H1 (cell line): ENCODE measurements at regions not wholly inside any gene's neighbourhood (a gene's known extent, or its start where the extent isn't known, plus 50 kb on each side); places are given as distances from the start of the nearest gene placed in this dataset.

ENCODE experiments used
- CTCF ChIA-PET: fragments of 300-600 bp; sonication (Branson Sonifier 250); formaldehyde crosslinking; loops from one replicate; lab custom pipeline; 2021; ENCODE audit not compliant: partially characterized antibody; lab: Charles Lee
- POLR2A ChIA-PET: fragments of 300-600 bp; sonication (Branson Sonifier 250); formaldehyde crosslinking; loops from one replicate; lab custom pipeline; 2021; ENCODE audit warnings: inconsistent platforms; ENCODE audit not compliant: partially characterized antibody; lab: Charles Lee
- DNase-seq, 2 experiments: peaks; one replicate each; pipeline versions ENCODE4 v3.0.0 to v3.0.0-alpha.2; 2010 to 2022; ENCODE audit warnings: low spot score in 2 of 2, low read depth in 1 of 2, mixed read lengths in 1 of 2
- FAIRE-seq: peaks from 2 replicates; lab custom pipeline; 2011; peaks lifted over from hg19 to GRCh38; lab: Jason Lieb, UNC
- H2AFZ ChIP-seq: 2 replicates; pipeline ENCODE4 v1.8.1; 2012; ENCODE audit warnings: low read length, inconsistent platforms
- H2AK5ac ChIP-seq: 2 replicates; pipeline ENCODE4 v1.6.1; 2013; ENCODE audit warnings: low read depth, low read length
- H2BK120ac ChIP-seq: replicated peaks from 2 replicates; pipeline ENCODE3; 2013; ENCODE audit warnings: low read depth, low read length, inconsistent platforms
- H2BK12ac ChIP-seq: 2 replicates; pipeline ENCODE4 v1.6.1; 2013; ENCODE audit warnings: low read depth, low read length
- H2BK15ac ChIP-seq: 2 replicates; pipeline ENCODE4 v1.6.1; 2013; ENCODE audit warnings: low read length
- H2BK20ac ChIP-seq: 2 replicates; pipeline ENCODE4 v1.6.1; 2013; ENCODE audit warnings: low read length
- H2BK5ac ChIP-seq: 2 replicates; pipeline ENCODE4 v1.6.1; 2013; ENCODE audit warnings: low read depth, low read length
- H3K14ac ChIP-seq: 2 replicates; pipeline ENCODE4 v1.6.1; 2013; ENCODE audit warnings: inconsistent platforms; ENCODE audit not compliant: insufficient read length
- H3K18ac ChIP-seq: 2 replicates; pipeline ENCODE4 v1.6.1; 2013; ENCODE audit warnings: low read length; ENCODE audit errors: extremely low read depth
- H3K23ac ChIP-seq: 2 replicates; pipeline ENCODE4 v1.6.1; 2013; ENCODE audit warnings: inconsistent platforms; ENCODE audit not compliant: insufficient read length
- H3K23me2 ChIP-seq: 2 replicates; pipeline ENCODE4 v1.6.1; 2013; ENCODE audit warnings: low read depth, low read length
- H3K27ac ChIP-seq: 2 replicates; pipeline ENCODE4 v1.6.1; 2011; ENCODE audit warnings: low read depth, low read length, inconsistent platforms
- H3K27me3 ChIP-seq, 4 experiments: replicated peaks in 1 of 4; 1 replicate in 1 of 4; 2 replicates in 3 of 4; pipeline versions ENCODE4 v1.6.1 to v1.8.1; 2011 to 2013; ENCODE audit warnings: low read length in 3 of 4, mild to moderate bottlenecking in 3 of 4, inconsistent platforms in 2 of 4, mixed read lengths in 2 of 4, moderate library complexity in 1 of 4; ENCODE audit not compliant: control insufficient read depth in 3 of 4, insufficient read depth in 3 of 4; ENCODE audit errors: extremely low read depth in 1 of 4
- H3K36me3 ChIP-seq, 4 experiments: 2 replicates each; pipeline versions ENCODE4 v1.6.1 to v1.8.1; 2011 to 2013; ENCODE audit warnings: mild to moderate bottlenecking in 4 of 4, low read length in 3 of 4, moderate library complexity in 2 of 4, control low read depth in 1 of 4, inconsistent platforms in 1 of 4; ENCODE audit not compliant: insufficient read depth in 4 of 4, control insufficient read depth in 2 of 4
- H3K4ac ChIP-seq: replicated peaks from 2 replicates; pipeline ENCODE3; 2013; ENCODE audit warnings: low read length, low read depth, mixed read lengths, inconsistent platforms; ENCODE audit not compliant: insufficient read length
- H3K4me1 ChIP-seq, 4 experiments: replicated peaks in 1 of 4; 1 replicate in 1 of 4; 2 replicates in 3 of 4; pipeline versions ENCODE4 v1.6.1 to v1.8.1; 2011 to 2013; ENCODE audit warnings: low read length in 3 of 4, inconsistent platforms in 2 of 4, mixed read lengths in 1 of 4; ENCODE audit not compliant: insufficient read depth in 4 of 4, control insufficient read depth in 3 of 4
- H3K4me2 ChIP-seq, 2 experiments: 2 replicates each; pipeline versions ENCODE4 v1.6.1 to v1.8.1; 2011 to 2013; ENCODE audit warnings: low read depth in 2 of 2, low read length in 2 of 2, control low read depth in 1 of 2, inconsistent platforms in 1 of 2, mild to moderate bottlenecking in 1 of 2; ENCODE audit not compliant: insufficient read depth in 1 of 2
- H3K4me3 ChIP-seq, 4 experiments: fragments of 200-600, 300-600 bp in 1 of 4; sonication (generic), shearing (Covaris generic), sonication (Bioruptor Twin) in 1 of 4; 2 replicates each; pipeline versions ENCODE4 v1.5.1 to v1.8.1; 2011 to 2016; ENCODE audit warnings: low read length in 4 of 4, low read depth in 3 of 4, control low read depth in 2 of 4, inconsistent platforms in 2 of 4, mild to moderate bottlenecking in 2 of 4, mixed read lengths in 1 of 4, moderate library complexity in 1 of 4; ENCODE audit not compliant: insufficient read depth in 2 of 4; ENCODE audit errors: extremely low read depth in 1 of 4
- H3K56ac ChIP-seq: replicated peaks from 2 replicates; pipeline ENCODE3; 2013; ENCODE audit warnings: low read depth, mild to moderate bottlenecking, mixed read lengths, low read length, inconsistent platforms; ENCODE audit not compliant: insufficient read length
- H3K79me1 ChIP-seq: 2 replicates; pipeline ENCODE4 v1.6.1; 2013; ENCODE audit warnings: low read depth, low read length, control low read depth
- H3K79me2 ChIP-seq, 2 experiments: 2 replicates each; pipeline versions ENCODE4 v1.6.1 to v1.8.1; 2012 to 2013; ENCODE audit warnings: low read length in 2 of 2, mild to moderate bottlenecking in 2 of 2, inconsistent platforms in 1 of 2; ENCODE audit not compliant: insufficient read depth in 2 of 2, control insufficient read depth in 1 of 2
- H3K9ac ChIP-seq, 4 experiments: replicated peaks in 1 of 4; 1 replicate in 1 of 4; 2 replicates in 3 of 4; pipeline versions ENCODE4 v1.6.1 to v1.8.1; 2011 to 2013; ENCODE audit warnings: low read depth in 3 of 4, low read length in 3 of 4, control low read depth in 2 of 4, mild to moderate bottlenecking in 2 of 4, moderate library complexity in 2 of 4, inconsistent platforms in 1 of 4; ENCODE audit errors: extremely low read depth in 1 of 4
- H3K9me3 ChIP-seq, 2 experiments: 2 replicates each; pipeline versions ENCODE4 v1.6.1 to v1.8.1; 2012 to 2013; ENCODE audit warnings: mild to moderate bottlenecking in 2 of 2, moderate library complexity in 2 of 2, control low read depth in 1 of 2, inconsistent platforms in 1 of 2, low read depth in 1 of 2, low read length in 1 of 2, mixed read lengths in 1 of 2; ENCODE audit not compliant: insufficient read depth in 2 of 2
- H4K20me1 ChIP-seq, 2 experiments: replicated peaks in 1 of 2; 2 replicates each; pipeline versions ENCODE3 to v1.8.1; 2011 to 2013; ENCODE audit warnings: inconsistent platforms in 2 of 2, low read length in 2 of 2, mild to moderate bottlenecking in 1 of 2; ENCODE audit not compliant: insufficient read depth in 2 of 2, control insufficient read depth in 1 of 2
- H4K5ac ChIP-seq: 2 replicates; pipeline ENCODE4 v1.6.1; 2013; ENCODE audit warnings: low read length, low read depth, mixed read lengths, inconsistent platforms; ENCODE audit not compliant: insufficient read length
- H4K8ac ChIP-seq: 2 replicates; pipeline ENCODE4 v1.8.0; 2013; ENCODE audit warnings: mild to moderate bottlenecking, moderate library complexity, low read length, inconsistent platforms; ENCODE audit not compliant: insufficient read depth; ENCODE audit errors: extremely low read depth
- H4K91ac ChIP-seq: replicated peaks from 2 replicates; pipeline ENCODE3; 2013; ENCODE audit warnings: low read length, mixed read lengths, inconsistent platforms; ENCODE audit not compliant: insufficient read length
- ASH2L ChIP-seq: fragments of 200-600, 300-600 bp; sonication (generic); IDR thresholded peaks from one replicate; pipeline ENCODE4 v1.7.1; 2017; ENCODE audit warnings: low read length
- CHD2 ChIP-seq: IDR thresholded peaks from 2 replicates; pipeline ENCODE4 v1.6.1; 2012; ENCODE audit warnings: low read length, improper control_type of control experiment
- MAFK ChIP-seq: IDR thresholded peaks from 2 replicates; pipeline ENCODE4 v1.6.1; 2012; ENCODE audit warnings: low read depth, mild to moderate bottlenecking, improper control_type of control experiment, low read length
- NRF1 ChIP-seq: IDR thresholded peaks from 2 replicates; pipeline ENCODE4 v1.6.1; 2011; ENCODE audit warnings: mild to moderate bottlenecking, low read depth, low read length, improper control_type of control experiment
- PHF8 ChIP-seq: fragments of 200-600 bp; sonication (generic); conservative IDR thresholded peaks from 2 replicates; pipeline ENCODE4 v1.7.1; 2012; ENCODE audit warnings: low read depth, mild to moderate bottlenecking, inconsistent platforms, low read length, moderate library complexity
- SP1 ChIP-seq: IDR thresholded peaks from 2 replicates; pipeline ENCODE4 v1.6.1; 2011; ENCODE audit warnings: low read depth, low read length
- SP4 ChIP-seq: IDR thresholded peaks from 2 replicates; pipeline ENCODE4 v1.6.1; 2012; ENCODE audit warnings: low read length, inconsistent platforms
- WGBS, 2 experiments: shearing (Covaris generic) in 1 of 2; methylation state at CpG; one replicate each; pipeline versions ENCODE4 v1.1.6 to v1.1.7; 2013 to 2015; ENCODE audit warnings: low lambda C conversion rate in 2 of 2, mixed read lengths in 2 of 2, inconsistent platforms in 1 of 2, low coverage in 1 of 2, missing lambda C conversion rate in 1 of 2; ENCODE audit not compliant: insufficient replicate concordance in 2 of 2, insufficient coverage in 1 of 2, insufficient read length in 1 of 2; ENCODE audit errors: extremely low coverage in 1 of 2, missing lambda C conversion rate in 1 of 2; 5-methylcytosine and 5-hydroxymethylcytosine counted together
- TF ChIP-seq, protein P1 (sequence below): IDR thresholded peaks from 2 replicates; pipeline ENCODE4 v1.6.1; 2012; ENCODE audit warnings: inconsistent platforms
- TF ChIP-seq, protein P2 (sequence below): IDR thresholded peaks from 2 replicates; pipeline ENCODE4 v1.6.1; 2011; ENCODE audit warnings: low read depth, mild to moderate bottlenecking, low read length; ENCODE audit not compliant: insufficient read depth

DNA sequence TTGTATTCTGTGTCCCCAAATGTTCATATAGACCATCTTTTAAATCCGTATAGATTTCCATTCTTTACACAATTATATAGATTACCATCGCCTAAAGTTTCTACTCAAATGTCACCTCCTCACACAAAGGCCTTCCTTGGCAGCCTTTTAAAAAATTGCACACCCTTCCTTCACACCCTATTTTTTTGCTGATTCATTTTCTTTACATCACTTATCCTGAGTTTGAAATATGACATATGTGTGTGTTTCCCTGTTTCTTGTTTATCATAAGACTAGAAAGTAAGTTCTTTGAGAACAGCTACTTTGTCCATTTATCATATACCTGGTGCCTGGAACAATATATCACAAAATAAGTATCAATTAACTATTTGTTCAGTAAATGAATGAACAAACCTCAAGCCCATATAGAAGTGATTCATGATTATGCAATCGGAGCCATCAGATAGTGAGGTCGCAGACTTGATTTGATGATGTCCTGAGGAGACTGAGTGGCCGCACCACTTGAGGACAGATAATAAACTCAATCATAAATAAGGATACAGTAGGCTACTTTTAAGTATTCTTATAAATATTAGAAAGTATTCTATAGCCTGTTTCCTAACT, 327.4 kb upstream of the ZC3H12C start:
- no peak overlapping the region for H3K18ac ChIP-seq
- no peak overlapping the region for H2BK15ac ChIP-seq
- H3K4me1 ChIP-seq, result no peaks in the 10 kb centered on the region
- no peak overlapping the region for H2BK20ac ChIP-seq
- no peak overlapping the region for H2BK120ac ChIP-seq
- no peak overlapping the region for H3K56ac ChIP-seq
- no peak overlapping the region for H2BK12ac ChIP-seq
- H3K9ac ChIP-seq, result no peak overlapping the region
- no peak overlapping the region for H4K5ac ChIP-seq
- ChIA-PET POLR2A (no interaction called here), CTCF (interaction anchor here (1.1 to 2.2 kb wide), 4 partner anchors 10 to 69 kb away, joined by 3 to 6 read pairs (median 4); no protein-coding TSS in a partner anchor)
- H4K91ac ChIP-seq, result no peak overlapping the region
- no peak overlapping the region for H2BK5ac ChIP-seq
- H3K36me3 ChIP-seq, result no peaks in the 10 kb centered on the region
- DNase-seq (no peak), FAIRE-seq (no peak)
- no peak overlapping the region for H3K4me2 ChIP-seq
- WGBS, 2 experiments, result 94% methylated on average over 5 of the region's 5 CpGs; no CpG with 5 or more reads in 1 of the 2 experiments
- H3K4me3 ChIP-seq, result no peak overlapping the region
- TF ChIP-seq PHF8 (no peak), SP1 (no peak), CHD2 (no peak), ASH2L (no peak), SP4 (no peak), MAFK (no peak), NRF1 (no peak)
- TF ChIP-seq, protein P1, sequence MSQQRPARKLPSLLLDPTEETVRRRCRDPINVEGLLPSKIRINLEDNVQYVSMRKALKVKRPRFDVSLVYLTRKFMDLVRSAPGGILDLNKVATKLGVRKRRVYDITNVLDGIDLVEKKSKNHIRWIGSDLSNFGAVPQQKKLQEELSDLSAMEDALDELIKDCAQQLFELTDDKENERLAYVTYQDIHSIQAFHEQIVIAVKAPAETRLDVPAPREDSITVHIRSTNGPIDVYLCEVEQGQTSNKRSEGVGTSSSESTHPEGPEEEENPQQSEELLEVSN, result no peak
- TF ChIP-seq, protein P2, sequence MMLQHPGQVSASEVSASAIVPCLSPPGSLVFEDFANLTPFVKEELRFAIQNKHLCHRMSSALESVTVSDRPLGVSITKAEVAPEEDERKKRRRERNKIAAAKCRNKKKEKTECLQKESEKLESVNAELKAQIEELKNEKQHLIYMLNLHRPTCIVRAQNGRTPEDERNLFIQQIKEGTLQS, result no peak
- H3K14ac ChIP-seq, result no peak overlapping the region
- no peaks in the 10 kb centered on the region for H3K23me2 ChIP-seq
- H3K23ac ChIP-seq, result no peak overlapping the region
- H3K79me1 ChIP-seq, result no peaks in the 10 kb centered on the region
- no peaks in the 10 kb centered on the region for H3K79me2 ChIP-seq
- no peak overlapping the region for H2AFZ ChIP-seq
- no peak overlapping the region for H3K4ac ChIP-seq
- H4K8ac ChIP-seq, result no peak overlapping the region
- no peaks in the 10 kb centered on the region for H4K20me1 ChIP-seq
- no peaks in the 10 kb centered on the region for H3K9me3 ChIP-seq
- no peaks in the 10 kb centered on the region for H3K27me3 ChIP-seq
- H2AK5ac ChIP-seq, result no peak overlapping the region
- H3K27ac ChIP-seq, result no peak overlapping the region
